ENCODE measurements at regions not wholly inside any gene's neighbourhood (a gene's known extent, or its start where the extent isn't known, plus 50 kb on each side); places are given as distances from the start of the nearest gene placed in this dataset.
"Not testable (repeated sequence)": the region's sequence is repeated elsewhere in the genome, so short reads cannot be mapped to it uniquely, and the experiment has no call there.

DNA sequence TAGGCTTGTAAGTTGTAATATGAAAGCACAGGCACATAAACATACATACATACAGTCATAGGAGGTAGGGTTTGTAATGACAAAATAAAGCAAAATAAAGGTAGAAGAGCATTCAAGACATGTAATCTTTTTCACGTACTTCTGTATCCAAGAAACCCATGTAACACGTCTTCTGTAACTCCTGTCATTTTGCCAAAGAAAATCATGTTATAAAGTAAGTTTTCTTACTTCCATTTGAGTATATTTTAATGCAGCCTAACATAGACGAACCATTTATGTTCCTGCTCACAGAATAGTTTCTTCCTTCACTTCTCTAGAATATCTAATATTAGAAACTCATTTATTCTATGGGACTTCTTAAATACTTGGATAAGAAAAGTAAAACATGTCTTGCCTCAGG lies 1884.0 kb upstream of the CELF4 start:
- no peak for TF ChIP-seq CTCF (IDR thresholded peaks at IDR 0.05; ENCODE audit: extremely low read depth, insufficient read depth, missing control alignments)
- no peak for DNase-seq (ENCODE audit: low spot score)
- in situ Hi-C loops (cut with MboI; ENCODE audit: low pct_unique_long_range_greater_than_20kb, low sequenced_read_pairs, unreplicated experiment), result no loop called here

- in situ Hi-C loops (cut with MboI; ENCODE audit: low pct_unique_long_range_greater_than_20kb, low sequenced_read_pairs, unreplicated experiment), result no loop called here
- no peak for DNase-seq (ENCODE audit: low spot score)
- no peak for TF ChIP-seq CTCF (IDR thresholded peaks at IDR 0.05; ENCODE audit: extremely low read depth, insufficient read depth, missing control alignments)
These were observed 1883.3 kb upstream of the CELF4 start for GRCh38 chr18:39448942-39449341.

GRCh38 chr18:39444957-39445356 lies 1879.4 kb upstream of the CELF4 start:
- DNase-seq (ENCODE audit: low spot score); in situ Hi-C loops (cut with MboI; ENCODE audit: low pct_unique_long_range_greater_than_20kb, low sequenced_read_pairs, unreplicated experiment): not testable (repeated sequence)

- no peak for DNase-seq (ENCODE audit: low spot score)
- in situ Hi-C loops (cut with MboI; ENCODE audit: low pct_unique_long_range_greater_than_20kb, low sequenced_read_pairs, unreplicated experiment), result no loop called here
- no peak for TF ChIP-seq CTCF (IDR thresholded peaks at IDR 0.05; ENCODE audit: extremely low read depth, insufficient read depth, missing control alignments)
These were observed 1876.0 kb upstream of the CELF4 start for GRCh38 chr18:39441648-39442047.

GRCh38 chr18:39435996-39436395 lies 1870.4 kb upstream of the CELF4 start:
- DNase-seq (ENCODE audit: low spot score), result no peak
- in situ Hi-C loops (cut with MboI; ENCODE audit: low pct_unique_long_range_greater_than_20kb, low sequenced_read_pairs, unreplicated experiment), result no loop called here
- no peak for TF ChIP-seq CTCF (IDR thresholded peaks at IDR 0.05; ENCODE audit: extremely low read depth, insufficient read depth, missing control alignments)

- no peak for TF ChIP-seq CTCF (IDR thresholded peaks at IDR 0.05; ENCODE audit: extremely low read depth, insufficient read depth, missing control alignments)
- in situ Hi-C loops (cut with MboI; ENCODE audit: low pct_unique_long_range_greater_than_20kb, low sequenced_read_pairs, unreplicated experiment), result no loop called here
These were observed 1869.6 kb upstream of the CELF4 start for GRCh38 chr18:39435209-39435608.

GRCh38 chr18:39434223-39434920 lies 1868.8 kb upstream of the CELF4 start:
- DNase-seq (ENCODE audit: low spot score), result no peak
- in situ Hi-C loops (cut with MboI; ENCODE audit: low pct_unique_long_range_greater_than_20kb, low sequenced_read_pairs, unreplicated experiment), result no loop called here
- TF ChIP-seq CTCF (IDR thresholded peaks at IDR 0.05; ENCODE audit: extremely low read depth, insufficient read depth, missing control alignments), result no peak

More at GRCh38 chr18:39435209-39435608, 1869.6 kb upstream of the CELF4 start:
- DNase-seq (ENCODE audit: low spot score), result no peak
